Omental fat pad (tissue), 3 donors: ENCODE measurements at regions not wholly inside any gene's neighbourhood (a gene's known extent, or its start where the extent isn't known, plus 50 kb on each side); places are given as distances from the start of the nearest gene placed in this dataset.
"Not testable (repeated sequence)": the region's sequence is repeated elsewhere in the genome, so short reads cannot be mapped to it uniquely, and the experiment has no call there.

ENCODE experiments used
- ATAC-seq: fragments of 150-250 bp; one replicate; pipeline ENCODE4 v1.9.1; 2016; ENCODE audit warnings: mild to moderate bottlenecking, moderate library complexity; ENCODE audit not compliant: low FRiP score
- DNase-seq: peaks from one replicate; pipeline ENCODE4 v3.0.0-alpha.2; 2019; ENCODE audit warnings: low spot score
- CTCF ChIP-seq, 3 donors: fragments of 450-650 bp; IDR thresholded peaks; one replicate each; pipeline ENCODE4 v1.5.1; 2016 to 2017; ENCODE audit warnings: antibody characterized with exemption in 3 of 3, mild to moderate bottlenecking in 3 of 3, moderate library complexity in 2 of 3

- TF ChIP-seq CTCF (IDR thresholded peaks at IDR 0.05) = no peak
- DNase-seq = no peak
- no peak for ATAC-seq
Measured at GRCh38 chr16:66245072-66245471, 121.4 kb upstream of the CDH5 start.

- DNase-seq (no peak), ATAC-seq (no peak)
- no peak for TF ChIP-seq CTCF (IDR thresholded peaks at IDR 0.05)
Measured at GRCh38 chr16:66242672-66243071, 123.8 kb upstream of the CDH5 start.

- DNase-seq, ATAC-seq: not testable (repeated sequence)
Measured at GRCh38 chr16:66242206-66242605, 124.3 kb upstream of the CDH5 start.

GRCh38 chr16:66240631-66241395 lies 125.7 kb upstream of the CDH5 start:
- DNase-seq (no peak), ATAC-seq (no peak)
- TF ChIP-seq CTCF (IDR thresholded peaks at IDR 0.05) = no peak

- no peak for DNase-seq
- TF ChIP-seq CTCF (IDR thresholded peaks at IDR 0.05) = no peak
- no peak for ATAC-seq
Measured at GRCh38 chr16:66240088-66240487, 126.4 kb upstream of the CDH5 start.

GRCh38 chr16:66238696-66239095 lies 127.8 kb upstream of the CDH5 start:
- DNase-seq (no peak), ATAC-seq (no peak)
- TF ChIP-seq CTCF (IDR thresholded peaks at IDR 0.05) = no peak

- no peak for ATAC-seq
- DNase-seq = no peak
- no peak for TF ChIP-seq CTCF (IDR thresholded peaks at IDR 0.05)
Measured at GRCh38 chr16:66236301-66236700, 130.2 kb upstream of the CDH5 start.
